ENCODE measurements at regions not wholly inside any gene's neighbourhood (a gene's known extent, or its start where the extent isn't known, plus 50 kb on each side); places are given as distances from the start of the nearest gene placed in this dataset.
A peak's percentile ranks its signal among the peaks of the same experiment; 100 is the strongest.
"Not testable (repeated sequence)": the region's sequence is repeated elsewhere in the genome, so short reads cannot be mapped to it uniquely, and the experiment has no call there.

GRCh38 chr3:187491371-187491770 lies 123.2 kb downstream of the RTP4 start:
- ATAC-seq (no peak), DNase-seq (no peak)
- intact Hi-C loops (cut with micrococcal nuclease): no loop called here

DNA sequence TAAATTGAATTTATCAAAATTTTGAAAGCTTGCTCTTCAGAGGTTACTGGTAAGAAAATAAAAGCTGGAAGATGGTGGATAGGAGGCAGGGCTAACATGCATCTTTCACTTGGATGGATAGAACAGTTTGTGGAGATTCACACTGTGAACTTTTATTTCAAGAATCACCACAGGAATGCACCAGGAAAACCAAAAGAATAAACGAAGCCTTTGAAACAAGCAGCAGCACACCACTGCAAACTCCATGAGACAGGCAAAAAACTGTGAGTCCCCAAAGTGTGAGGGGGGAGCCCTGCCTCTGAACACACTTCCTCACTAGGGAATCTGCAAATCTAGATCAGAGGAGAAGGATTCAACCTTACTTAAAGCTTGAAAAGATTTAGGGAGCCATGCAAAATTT lies 122.2 kb downstream of the RTP4 start:
- intact Hi-C loops (cut with micrococcal nuclease): no loop called here
- DNase-seq (no peak), ATAC-seq (no peak)

- ATAC-seq (no peak), DNase-seq (no peak)
- intact Hi-C loops (cut with micrococcal nuclease): no loop called here
Measured at GRCh38 chr3:187484547-187485295, 116.5 kb downstream of the RTP4 start.

DNA sequence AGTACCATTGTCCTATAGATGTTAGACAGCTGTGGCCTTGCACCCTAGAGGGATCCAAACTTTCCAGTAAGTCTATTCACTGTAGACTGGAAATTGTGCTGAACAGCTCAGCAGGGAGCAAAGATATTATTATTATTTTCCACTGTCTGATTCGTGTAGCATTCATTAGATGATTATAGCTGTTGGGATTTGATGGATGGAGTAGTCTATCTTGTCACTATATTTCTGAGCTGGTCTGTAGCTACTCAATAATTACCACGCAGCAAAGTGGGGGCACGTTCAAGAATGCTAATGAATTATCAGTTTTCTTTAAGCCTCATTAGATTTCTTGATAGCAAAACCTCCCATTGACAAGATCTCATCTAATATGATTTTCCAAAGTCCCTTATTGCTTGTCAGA lies 113.2 kb downstream of the RTP4 start:
- ATAC-seq: no peak
- intact Hi-C loops (cut with micrococcal nuclease): no loop called here
- no peak for DNase-seq

- ATAC-seq; DNase-seq; intact Hi-C loops (cut with micrococcal nuclease): not testable (repeated sequence)
Measured at GRCh38 chr3:187475613-187476012, 107.4 kb downstream of the RTP4 start.

DNA sequence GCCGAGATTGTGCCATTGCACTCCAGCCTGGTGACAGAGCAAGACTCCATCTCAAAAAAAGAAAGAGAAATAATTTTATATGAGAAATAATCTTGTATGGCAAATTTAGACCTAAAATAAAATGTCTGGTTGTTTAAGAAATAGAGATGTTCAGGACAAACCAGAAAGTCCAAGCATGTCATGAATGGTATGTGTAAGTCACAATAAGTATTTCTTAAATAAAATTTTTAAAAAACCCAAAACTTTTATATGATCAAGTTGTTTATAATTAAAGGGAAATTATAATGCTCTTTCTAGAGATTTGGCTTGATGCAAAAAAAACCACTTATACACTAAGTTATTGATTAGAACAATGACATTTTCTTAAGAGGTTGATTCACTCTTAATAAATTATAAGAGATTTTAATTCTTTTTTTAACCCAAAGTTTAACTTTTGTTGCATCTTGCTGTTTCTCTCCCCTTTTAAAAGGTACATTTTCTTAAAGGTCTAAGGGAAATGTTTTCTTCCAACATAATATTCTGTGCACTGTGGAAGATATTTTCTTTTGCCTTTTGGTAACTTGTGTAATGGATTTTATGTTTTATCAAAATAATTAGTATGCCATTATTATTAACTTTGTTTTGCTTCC lies 105.7 kb downstream of the RTP4 start:
- DNase-seq: no peak
- no peak for ATAC-seq
- intact Hi-C loops (cut with micrococcal nuclease): no loop called here

DNA sequence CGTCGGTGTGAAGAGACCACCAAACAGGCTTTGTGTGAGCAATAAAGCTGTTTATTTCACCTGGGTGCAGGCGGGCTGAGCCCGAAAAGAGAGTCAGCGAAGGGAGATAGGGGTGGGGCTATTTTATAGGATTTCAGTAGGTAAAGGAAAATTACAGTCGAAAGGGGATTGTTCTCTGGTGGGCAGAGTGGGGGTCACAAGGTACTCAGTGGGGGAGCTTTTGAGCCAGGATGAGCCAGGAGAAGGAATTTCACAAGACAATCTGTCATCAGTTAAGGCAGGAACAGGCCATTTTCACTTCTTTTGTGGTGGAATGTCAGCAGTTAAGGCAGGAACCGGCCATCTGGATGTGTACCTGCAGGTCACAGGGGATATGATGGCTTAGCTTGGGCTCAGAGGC lies 98.1 kb downstream of the RTP4 start:
- ATAC-seq; intact Hi-C loops (cut with micrococcal nuclease); DNase-seq: not testable (repeated sequence)

DNA sequence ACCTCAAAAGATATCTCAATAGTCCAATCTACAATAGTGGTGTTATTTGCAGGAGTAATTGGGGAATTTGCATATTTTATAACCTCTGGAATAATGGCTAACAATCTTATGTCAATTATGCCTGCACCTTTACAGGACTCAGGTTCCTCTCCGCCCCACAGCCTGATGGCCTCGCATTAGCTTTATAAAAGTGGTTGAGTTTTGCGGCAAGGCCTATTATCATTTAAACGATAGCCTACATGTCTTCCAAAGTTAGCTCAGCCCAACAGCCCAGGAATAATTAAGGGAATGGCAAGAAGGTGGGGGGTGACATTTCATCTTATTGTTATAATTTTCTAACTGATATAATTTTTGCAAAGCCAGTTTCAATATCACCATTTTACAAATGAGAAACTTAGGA lies 97.3 kb downstream of the RTP4 start:
- intact Hi-C loops (cut with micrococcal nuclease): no loop called here
- no peak for ATAC-seq

GRCh38 chr3:187464682-187465081 lies 96.5 kb downstream of the RTP4 start:
- no peak for ATAC-seq
- no peak for DNase-seq
- intact Hi-C loops (cut with micrococcal nuclease): no loop called here

More for the DNA sequence above, 97.3 kb downstream of the RTP4 start:
- DNase-seq: no peak

- intact Hi-C loops (cut with micrococcal nuclease): no loop called here
- ATAC-seq (no peak), DNase-seq (no peak)
Measured at GRCh38 chr3:187458921-187459320, 90.7 kb downstream of the RTP4 start.

- no peak for ATAC-seq
- no peak for DNase-seq
- intact Hi-C loops (cut with micrococcal nuclease): no loop called here
Measured at GRCh38 chr3:187458383-187458782, 90.2 kb downstream of the RTP4 start.

DNA sequence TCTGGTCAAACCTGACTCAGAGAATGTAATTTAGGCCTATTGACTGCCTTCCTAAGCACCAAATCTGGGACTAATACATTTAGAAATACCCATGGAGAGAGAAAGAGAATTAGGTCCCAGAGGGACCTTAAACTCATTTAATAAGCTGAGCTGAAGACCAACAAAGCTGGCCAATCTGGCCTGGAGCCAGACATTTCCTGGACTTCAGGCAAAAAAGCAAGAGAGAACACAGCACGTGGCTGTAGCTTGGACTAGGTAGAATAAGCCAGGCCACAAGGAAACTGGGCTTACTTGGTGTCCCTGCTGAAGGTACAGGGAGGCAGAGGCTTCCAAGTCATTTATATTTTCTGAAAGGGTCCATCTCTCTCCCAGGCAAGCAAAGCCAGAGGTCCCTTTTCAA lies 88.1 kb downstream of the RTP4 start:
- DNase-seq: peak; percentile 66
- ATAC-seq: peak; percentile 76
- intact Hi-C loops (cut with micrococcal nuclease): no loop called here

- intact Hi-C loops (cut with micrococcal nuclease): no loop called here
- ATAC-seq (no peak), DNase-seq (no peak)
Measured at GRCh38 chr3:187454085-187454815, 86.1 kb downstream of the RTP4 start.

- no peak for ATAC-seq
- DNase-seq: no peak
- intact Hi-C loops (cut with micrococcal nuclease): no loop called here
Measured at GRCh38 chr3:187450431-187451190, 82.4 kb downstream of the RTP4 start.

GRCh38 chr3:187448674-187449073 lies 80.5 kb downstream of the RTP4 start:
- DNase-seq (no peak), ATAC-seq (no peak)
- intact Hi-C loops (cut with micrococcal nuclease): no loop called here

- DNase-seq (no peak), ATAC-seq (no peak)
- intact Hi-C loops (cut with micrococcal nuclease): no loop called here
Measured at GRCh38 chr3:187447737-187448136, 79.6 kb downstream of the RTP4 start.

GRCh38 chr3:187445356-187445755 lies 77.2 kb downstream of the RTP4 start:
- intact Hi-C loops (cut with micrococcal nuclease): no loop called here
- DNase-seq: no peak
- ATAC-seq: no peak

GRCh38 chr3:187434524-187434923 lies 66.3 kb downstream of the RTP4 start:
- intact Hi-C loops (cut with micrococcal nuclease): no loop called here
- no peak for DNase-seq
- no peak for ATAC-seq

GRCh38 chr3:187430576-187430975 lies 62.4 kb downstream of the RTP4 start:
- no peak for DNase-seq
- intact Hi-C loops (cut with micrococcal nuclease): no loop called here
- ATAC-seq: no peak

Measured in left ventricle myocardium superior (tissue), 1 donor.